Right atrium auricular region (tissue), 2 donors: ENCODE measurements at regions not wholly inside any gene's neighbourhood (a gene's known extent, or its start where the extent isn't known, plus 50 kb on each side); places are given as distances from the start of the nearest gene placed in this dataset.
A peak's percentile ranks its signal among the peaks of the same experiment; 100 is the strongest.

Experiments used
- DNase-seq: peaks from one replicate; pipeline ENCODE4 v3.0.0-alpha.2; 2019; ENCODE audit warnings: low spot score
- H3K27ac ChIP-seq, 2 donors: fragments of 200-600 bp; sonication (generic); 1 replicate in 1 of 2; 2 replicates in 1 of 2; pipeline ENCODE4 v1.5.1; 2016 to 2019
- H3K27me3 ChIP-seq, 2 donors: fragments of 200-600 bp; sonication (generic); one replicate each; pipeline versions ENCODE4 v1.5.1 to v1.6.0; 2017 to 2019
- H3K36me3 ChIP-seq: fragments of 200-600 bp; sonication (generic); one replicate; pipeline ENCODE4 v1.5.1; 2016
- H3K4me1 ChIP-seq, 2 donors: fragments of 200-600 bp; sonication (generic); one replicate each; pipeline versions ENCODE4 v1.5.1 to v1.6.0; 2017 to 2019
- H3K4me3 ChIP-seq, 2 donors: fragments of 200-600 bp; sonication (generic); 1 replicate in 1 of 2; 2 replicates in 1 of 2; pipeline ENCODE4 v1.5.1; 2017 to 2019; ENCODE audit warnings: mild to moderate bottlenecking in 1 of 2, moderate library complexity in 1 of 2
- H3K9me3 ChIP-seq, 2 donors: fragments of 200-600 bp; sonication (generic); one replicate each; pipeline ENCODE4 v1.5.1; 2019
- TF ChIP-seq, protein P1 (sequence below), 2 donors: fragments of 200-600 bp; sonication (generic); IDR thresholded peaks; one replicate each; pipeline ENCODE4 v1.5.1; 2019; ENCODE audit warnings: antibody characterized with exemption in 2 of 2

DNA sequence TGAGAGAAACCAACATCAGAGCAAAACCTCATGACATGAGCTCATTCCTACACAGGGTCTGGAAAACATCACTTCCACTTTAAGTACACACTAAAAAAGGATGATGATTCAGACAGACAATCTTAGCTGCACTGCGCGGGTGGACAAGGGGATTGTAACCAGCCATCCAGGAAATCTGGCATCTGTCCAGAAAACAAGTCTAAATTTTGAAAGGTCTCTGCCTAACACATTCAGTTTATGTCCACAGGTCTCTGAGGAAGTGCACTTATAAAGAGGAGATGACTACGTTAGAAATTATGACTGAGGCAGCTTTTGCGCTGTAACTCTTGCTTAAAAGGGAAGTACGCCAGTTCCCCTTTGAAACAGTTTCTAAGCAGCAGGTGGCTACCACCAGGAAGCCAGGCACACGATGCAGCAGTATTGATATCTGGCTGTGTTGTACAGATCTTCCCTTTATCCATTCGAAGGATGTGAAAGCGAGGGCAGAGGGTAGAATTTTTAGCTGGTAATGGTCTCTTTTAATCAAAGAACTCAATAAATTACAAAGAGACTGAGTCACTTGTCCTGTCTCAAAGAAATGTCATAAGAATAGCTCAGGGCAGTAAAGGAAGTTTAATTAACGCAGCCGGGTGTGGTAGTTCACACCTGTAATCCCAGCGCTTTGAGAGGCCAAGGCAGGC is 128.0 kb downstream of the SETD4 start:
- H3K36me3 ChIP-seq: no peaks in the 10 kb centered on the region
- DNase-seq: peak; percentile 77
- H3K27me3 ChIP-seq: no peaks in the 10 kb centered on the region
- TF ChIP-seq, protein P1, sequence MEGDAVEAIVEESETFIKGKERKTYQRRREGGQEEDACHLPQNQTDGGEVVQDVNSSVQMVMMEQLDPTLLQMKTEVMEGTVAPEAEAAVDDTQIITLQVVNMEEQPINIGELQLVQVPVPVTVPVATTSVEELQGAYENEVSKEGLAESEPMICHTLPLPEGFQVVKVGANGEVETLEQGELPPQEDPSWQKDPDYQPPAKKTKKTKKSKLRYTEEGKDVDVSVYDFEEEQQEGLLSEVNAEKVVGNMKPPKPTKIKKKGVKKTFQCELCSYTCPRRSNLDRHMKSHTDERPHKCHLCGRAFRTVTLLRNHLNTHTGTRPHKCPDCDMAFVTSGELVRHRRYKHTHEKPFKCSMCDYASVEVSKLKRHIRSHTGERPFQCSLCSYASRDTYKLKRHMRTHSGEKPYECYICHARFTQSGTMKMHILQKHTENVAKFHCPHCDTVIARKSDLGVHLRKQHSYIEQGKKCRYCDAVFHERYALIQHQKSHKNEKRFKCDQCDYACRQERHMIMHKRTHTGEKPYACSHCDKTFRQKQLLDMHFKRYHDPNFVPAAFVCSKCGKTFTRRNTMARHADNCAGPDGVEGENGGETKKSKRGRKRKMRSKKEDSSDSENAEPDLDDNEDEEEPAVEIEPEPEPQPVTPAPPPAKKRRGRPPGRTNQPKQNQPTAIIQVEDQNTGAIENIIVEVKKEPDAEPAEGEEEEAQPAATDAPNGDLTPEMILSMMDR (IDR thresholded peaks at IDR 0.05): no peak
- H3K9me3 ChIP-seq: no peaks in the 10 kb centered on the region
- H3K27ac ChIP-seq: peak overlapping the region; percentile 71 to 93
- no peak overlapping the region for H3K4me3 ChIP-seq
- H3K4me1 ChIP-seq: peaks cover 0 to 23% of the 10 kb centered on the region in 2 donors

DNA sequence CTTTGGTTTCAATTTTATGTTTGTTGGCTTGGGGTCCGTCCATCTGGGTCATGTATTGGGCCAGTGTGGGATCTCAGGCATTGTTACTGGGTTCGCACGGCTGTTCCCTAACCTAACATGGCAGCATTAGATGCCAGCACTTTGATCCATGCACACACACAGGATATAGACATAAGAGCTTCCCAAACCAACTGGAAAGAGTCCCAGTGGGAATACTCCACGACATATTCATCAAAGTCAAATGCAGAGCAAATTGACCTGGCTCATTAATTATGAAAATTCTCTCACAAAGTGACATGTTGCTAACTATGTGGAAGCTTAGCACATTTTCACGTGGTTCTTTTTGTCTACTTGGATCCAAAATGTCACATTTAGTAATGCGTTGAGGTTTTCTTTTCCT is 130.4 kb downstream of the SETD4 start:
- Histone ChIP-seq H3K27me3 (no peaks in the 10 kb centered on the region), H3K4me3 (no peak overlapping the region), H3K36me3 (no peaks in the 10 kb centered on the region), H3K9me3 (no peaks in the 10 kb centered on the region), H3K4me1 (peaks cover 0 to 28% of the 10 kb centered on the region in 2 donors), H3K27ac (no peak overlapping the region)
- no peak for DNase-seq
- TF ChIP-seq, protein P1 (IDR thresholded peaks at IDR 0.05): no peak

DNA sequence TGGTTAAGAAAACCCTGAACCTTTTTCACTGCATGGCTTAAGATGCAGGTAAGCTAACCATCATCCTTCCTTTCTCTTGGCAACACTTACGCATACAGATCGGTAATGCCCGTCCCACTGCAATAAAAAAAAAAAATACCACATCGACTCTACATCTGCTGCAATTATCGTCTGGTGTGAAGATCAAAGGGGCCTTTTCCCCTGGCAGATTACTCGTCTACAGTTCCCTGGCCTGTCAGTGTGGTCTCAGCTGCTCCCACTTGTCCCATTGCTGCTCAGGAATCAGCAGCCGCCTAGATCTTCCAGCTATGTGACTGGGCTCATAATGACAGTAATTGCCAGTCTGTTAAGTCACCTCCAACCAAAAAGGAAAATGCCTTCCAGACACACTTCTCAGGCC is 133.1 kb downstream of the SETD4 start:
- no peak overlapping the region for H3K27ac ChIP-seq
- no peak for DNase-seq

DNA sequence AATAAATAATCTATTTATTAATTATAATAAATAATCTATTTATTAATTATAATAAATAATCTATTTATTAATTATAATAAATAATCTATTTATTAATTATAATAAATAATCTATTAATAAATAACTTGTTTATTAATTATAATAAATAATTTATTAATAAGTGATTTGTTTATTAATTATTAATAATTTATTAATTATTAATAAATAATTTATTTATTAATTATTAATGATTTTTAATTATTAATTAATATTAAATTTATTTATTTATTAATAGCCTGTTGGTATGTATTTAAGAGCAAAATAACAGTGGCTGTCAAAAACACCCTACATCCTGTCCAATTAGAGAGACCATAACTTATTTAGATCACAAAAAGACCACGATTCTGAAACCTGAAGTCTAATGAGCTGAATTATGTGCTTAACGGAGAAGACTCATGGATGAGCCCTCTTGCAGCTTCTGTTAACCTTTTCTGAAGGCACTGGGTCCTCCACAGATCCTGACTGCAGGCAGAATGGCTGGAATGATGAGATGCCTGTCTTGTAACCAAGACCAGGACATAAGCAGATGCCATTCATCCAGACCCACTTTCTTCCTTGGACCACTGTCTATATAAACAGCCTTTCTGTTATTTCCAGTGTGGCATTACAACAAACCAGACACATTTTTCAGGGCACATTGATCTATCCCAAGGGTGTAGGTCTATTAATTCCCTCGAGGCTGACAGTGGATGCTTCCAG is 134.2 kb downstream of the SETD4 start:
- Histone ChIP-seq H3K36me3 (no peaks in the 10 kb centered on the region), H3K4me3 (no peak overlapping the region), H3K27ac (no peak overlapping the region), H3K27me3 (no peaks in the 10 kb centered on the region), H3K9me3 (no peaks in the 10 kb centered on the region), H3K4me1 (peaks cover 0 to 5% of the 10 kb centered on the region in 2 donors)
- DNase-seq: no peak
- TF ChIP-seq, protein P1 (IDR thresholded peaks at IDR 0.05): no peak

More for the DNA sequence above, 133.1 kb downstream of the SETD4 start:
- H3K36me3 ChIP-seq: no peaks in the 10 kb centered on the region
- TF ChIP-seq, protein P1 (IDR thresholded peaks at IDR 0.05): no peak
- no peaks in the 10 kb centered on the region for H3K9me3 ChIP-seq
- H3K4me1 ChIP-seq: peaks cover 0 to 12% of the 10 kb centered on the region in 2 donors
- H3K4me3 ChIP-seq: no peak overlapping the region
- H3K27me3 ChIP-seq: no peaks in the 10 kb centered on the region

DNA sequence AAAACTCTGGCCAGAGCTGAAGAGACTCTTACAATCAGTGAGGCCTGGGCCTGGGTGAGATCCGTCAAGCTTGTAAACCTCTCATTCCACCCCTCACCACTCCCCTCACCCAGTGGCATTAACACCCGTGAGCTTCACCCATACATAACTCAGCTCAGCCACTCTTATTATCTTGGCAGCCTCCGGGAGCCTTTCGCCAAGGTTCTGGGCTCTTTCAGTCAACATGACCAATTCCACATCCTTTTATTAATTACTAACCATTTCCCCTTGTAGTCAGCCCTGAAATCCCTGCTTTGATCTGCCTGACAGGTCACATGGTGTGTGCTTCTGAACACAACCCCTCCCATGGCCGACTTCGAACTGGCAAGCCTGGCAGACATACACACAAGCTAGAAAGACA is 134.8 kb downstream of the SETD4 start:
- Histone ChIP-seq H3K4me3 (no peak overlapping the region), H3K4me1 (peaks cover 0 to 5% of the 10 kb centered on the region in 2 donors), H3K27ac (peak overlapping the region in 1 of 2 donors; percentile 30), H3K36me3 (no peaks in the 10 kb centered on the region), H3K27me3 (no peaks in the 10 kb centered on the region), H3K9me3 (no peaks in the 10 kb centered on the region)
- TF ChIP-seq, protein P1 (IDR thresholded peaks at IDR 0.05): no peak
- DNase-seq: no peak
